ENCODE measurements at regions not wholly inside any gene's neighbourhood (a gene's known extent, or its start where the extent isn't known, plus 50 kb on each side); places are given as distances from the start of the nearest gene placed in this dataset.

GRCh38 chr7:119320316-119320715 is 952.7 kb upstream of the KCND2 start:
- TF ChIP-seq POLR2A (IDR thresholded peaks at IDR 0.05; ENCODE audit: low read depth, low read length): no peak
- no peak for TF ChIP-seq POLR2AphosphoS5 (IDR thresholded peaks at IDR 0.05; ENCODE audit: low read depth, low read length)
- no peak for TF ChIP-seq PAX5 (IDR thresholded peaks at IDR 0.05; ENCODE audit: insufficient read depth, low read length, severe bottlenecking)
